ENCODE measurements at regions not wholly inside any gene's neighbourhood (a gene's known extent, or its start where the extent isn't known, plus 50 kb on each side); places are given as distances from the start of the nearest gene placed in this dataset.

GRCh38 chr20:11221046-11221445 is 547.2 kb upstream of the JAG1 start:
- no peak overlapping the region for H3K4me2 ChIP-seq (ENCODE audit: low read length, poor library complexity, severe bottlenecking)
- no peak overlapping the region for H2BK5ac ChIP-seq (ENCODE audit: low read depth, low read length, poor library complexity, severe bottlenecking)
- WGBS: 81% methylated on average over 2 of the region's 2 CpGs
- H3K36me3 ChIP-seq (ENCODE audit: control insufficient read depth in 1 of 2, insufficient read depth in 2 of 2, low read depth in 1 of 2, low read length in 2 of 2): no peaks in the 10 kb centered on the region
- no peak overlapping the region for H3K4ac ChIP-seq (ENCODE audit: low read depth in 1 of 2, low read length in 2 of 2)
- no peak overlapping the region for H3K18ac ChIP-seq (ENCODE audit: low read depth in 1 of 2, low read length in 2 of 2)
- H3K9me3 ChIP-seq (ENCODE audit: control insufficient read depth, low read length): no peaks in the 10 kb centered on the region
- H4K91ac ChIP-seq (ENCODE audit: low read length): no peak overlapping the region
- no peak overlapping the region for H3K4me3 ChIP-seq (ENCODE audit: insufficient read depth in 1 of 2, low read depth in 1 of 2, low read length in 2 of 2)
- no peak overlapping the region for H2AFZ ChIP-seq (ENCODE audit: low read depth, low read length)
- H3K4me1 ChIP-seq (ENCODE audit: control insufficient read depth, insufficient read depth, low read depth, low read length): peaks cover 3% of the 10 kb centered on the region
- H3K27me3 ChIP-seq (ENCODE audit: control insufficient read depth in 1 of 2, insufficient read depth in 1 of 2, low read length in 2 of 2): no peaks in the 10 kb centered on the region
- no peak overlapping the region for H3K23ac ChIP-seq (ENCODE audit: low read length in 2 of 2)
- no peak overlapping the region for H3K27ac ChIP-seq (ENCODE audit: low read length, poor library complexity, severe bottlenecking)
- H3K79me1 ChIP-seq (replicated peaks; ENCODE audit: low read length, poor library complexity, severe bottlenecking): no peaks in the 10 kb centered on the region
- no peak for DNase-seq
- H2BK120ac ChIP-seq (ENCODE audit: low read depth, low read length): no peak overlapping the region
- no peak overlapping the region for H2BK12ac ChIP-seq (ENCODE audit: low read length in 2 of 2)
- H3K14ac ChIP-seq (ENCODE audit: low read length in 2 of 2): no peak overlapping the region
- no peak overlapping the region for H4K8ac ChIP-seq (ENCODE audit: low read length)
- H3K9ac ChIP-seq (ENCODE audit: low read length): no peak overlapping the region
- no peak overlapping the region for H2AK5ac ChIP-seq (ENCODE audit: low read length, severe bottlenecking)
- H2BK15ac ChIP-seq (ENCODE audit: low read depth, poor library complexity, severe bottlenecking): no peak overlapping the region

GRCh38 chr20:11222243-11222642 is 548.4 kb upstream of the JAG1 start:
- H2AK5ac ChIP-seq (ENCODE audit: low read length, severe bottlenecking): no peak overlapping the region
- WGBS: 83% methylated on average over 1 of the region's 1 CpG
- H2BK12ac ChIP-seq (ENCODE audit: low read length in 2 of 2): no peak overlapping the region
- H2BK5ac ChIP-seq (ENCODE audit: low read depth, low read length, poor library complexity, severe bottlenecking): no peak overlapping the region
- no peak overlapping the region for H3K14ac ChIP-seq (ENCODE audit: low read length in 2 of 2)
- no peaks in the 10 kb centered on the region for H3K79me1 ChIP-seq (replicated peaks; ENCODE audit: low read length, poor library complexity, severe bottlenecking)
- no peak overlapping the region for H3K23ac ChIP-seq (ENCODE audit: low read length in 2 of 2)
- no peak overlapping the region for H4K8ac ChIP-seq (ENCODE audit: low read length)
- H3K9ac ChIP-seq (ENCODE audit: low read length): no peak overlapping the region
- no peak overlapping the region for H3K4ac ChIP-seq (ENCODE audit: low read depth in 1 of 2, low read length in 2 of 2)
- H4K91ac ChIP-seq (ENCODE audit: low read length): no peak overlapping the region
- H2BK15ac ChIP-seq (ENCODE audit: low read depth, poor library complexity, severe bottlenecking): no peak overlapping the region
- no peaks in the 10 kb centered on the region for H3K4me1 ChIP-seq (ENCODE audit: control insufficient read depth, insufficient read depth, low read depth, low read length)
- H3K9me3 ChIP-seq (ENCODE audit: control insufficient read depth, low read length): no peaks in the 10 kb centered on the region
- no peak overlapping the region for H3K18ac ChIP-seq (ENCODE audit: low read depth in 1 of 2, low read length in 2 of 2)
- no peak overlapping the region for H3K4me3 ChIP-seq (ENCODE audit: insufficient read depth in 1 of 2, low read depth in 1 of 2, low read length in 2 of 2)
- H3K4me2 ChIP-seq (ENCODE audit: low read length, poor library complexity, severe bottlenecking): no peak overlapping the region
- H2AFZ ChIP-seq (ENCODE audit: low read depth, low read length): no peak overlapping the region
- DNase-seq: no peak
- no peak overlapping the region for H3K27ac ChIP-seq (ENCODE audit: low read length, poor library complexity, severe bottlenecking)
- H3K36me3 ChIP-seq (ENCODE audit: control insufficient read depth in 1 of 2, insufficient read depth in 2 of 2, low read depth in 1 of 2, low read length in 2 of 2): no peaks in the 10 kb centered on the region
- no peak overlapping the region for H2BK120ac ChIP-seq (ENCODE audit: low read depth, low read length)
- no peaks in the 10 kb centered on the region for H3K27me3 ChIP-seq (ENCODE audit: control insufficient read depth in 1 of 2, insufficient read depth in 1 of 2, low read length in 2 of 2)

- Histone ChIP-seq H3K79me1 (replicated peaks; ENCODE audit: low read length, poor library complexity, severe bottlenecking) (no peaks in the 10 kb centered on the region), H2BK12ac (ENCODE audit: low read length in 2 of 2) (no peak overlapping the region), H3K4me1 (ENCODE audit: control insufficient read depth, insufficient read depth, low read depth, low read length) (peaks cover 3% of the 10 kb centered on the region), H3K9ac (ENCODE audit: low read length) (no peak overlapping the region), H3K4me3 (ENCODE audit: insufficient read depth in 1 of 2, low read depth in 1 of 2, low read length in 2 of 2) (no peak overlapping the region), H3K18ac (ENCODE audit: low read depth in 1 of 2, low read length in 2 of 2) (no peak overlapping the region), H3K4ac (ENCODE audit: low read depth in 1 of 2, low read length in 2 of 2) (no peak overlapping the region), H3K4me2 (ENCODE audit: low read length, poor library complexity, severe bottlenecking) (no peak overlapping the region), H2BK5ac (ENCODE audit: low read depth, low read length, poor library complexity, severe bottlenecking) (no peak overlapping the region), H2AK5ac (ENCODE audit: low read length, severe bottlenecking) (no peak overlapping the region), H2BK120ac (ENCODE audit: low read depth, low read length) (no peak overlapping the region), H3K36me3 (ENCODE audit: control insufficient read depth in 1 of 2, insufficient read depth in 2 of 2, low read depth in 1 of 2, low read length in 2 of 2) (no peaks in the 10 kb centered on the region), H4K8ac (ENCODE audit: low read length) (no peak overlapping the region), H3K14ac (ENCODE audit: low read length in 2 of 2) (no peak overlapping the region), H3K27ac (ENCODE audit: low read length, poor library complexity, severe bottlenecking) (no peak overlapping the region), H4K91ac (ENCODE audit: low read length) (no peak overlapping the region), H2AFZ (ENCODE audit: low read depth, low read length) (no peak overlapping the region), H3K23ac (ENCODE audit: low read length in 2 of 2) (no peak overlapping the region), H3K9me3 (ENCODE audit: control insufficient read depth, low read length) (no peaks in the 10 kb centered on the region), H2BK15ac (ENCODE audit: low read depth, poor library complexity, severe bottlenecking) (no peak overlapping the region), H3K27me3 (ENCODE audit: control insufficient read depth in 1 of 2, insufficient read depth in 1 of 2, low read length in 2 of 2) (no peaks in the 10 kb centered on the region)
- 97% methylated on average over 3 of the region's 3 CpGs for WGBS
- DNase-seq: no peak
Measured at GRCh38 chr20:11227602-11228001, 553.8 kb upstream of the JAG1 start.

- no peak overlapping the region for H2BK15ac ChIP-seq (ENCODE audit: low read depth, poor library complexity, severe bottlenecking)
- no peak overlapping the region for H4K91ac ChIP-seq (ENCODE audit: low read length)
- no peak overlapping the region for H2BK120ac ChIP-seq (ENCODE audit: low read depth, low read length)
- no peaks in the 10 kb centered on the region for H3K27me3 ChIP-seq (ENCODE audit: control insufficient read depth in 1 of 2, insufficient read depth in 1 of 2, low read length in 2 of 2)
- H2AFZ ChIP-seq (ENCODE audit: low read depth, low read length): no peak overlapping the region
- no peak overlapping the region for H2BK12ac ChIP-seq (ENCODE audit: low read length in 2 of 2)
- H3K79me1 ChIP-seq (replicated peaks; ENCODE audit: low read length, poor library complexity, severe bottlenecking): no peaks in the 10 kb centered on the region
- no peak overlapping the region for H3K14ac ChIP-seq (ENCODE audit: low read length in 2 of 2)
- no peaks in the 10 kb centered on the region for H3K9me3 ChIP-seq (ENCODE audit: control insufficient read depth, low read length)
- no peak overlapping the region for H3K4me2 ChIP-seq (ENCODE audit: low read length, poor library complexity, severe bottlenecking)
- H3K4me1 ChIP-seq (ENCODE audit: control insufficient read depth, insufficient read depth, low read depth, low read length): peaks cover 3% of the 10 kb centered on the region
- no peak overlapping the region for H4K8ac ChIP-seq (ENCODE audit: low read length)
- H3K23ac ChIP-seq (ENCODE audit: low read length in 2 of 2): no peak overlapping the region
- no peaks in the 10 kb centered on the region for H3K36me3 ChIP-seq (ENCODE audit: control insufficient read depth in 1 of 2, insufficient read depth in 2 of 2, low read depth in 1 of 2, low read length in 2 of 2)
- peak overlapping the region; percentile 28 for H3K27ac ChIP-seq (ENCODE audit: low read length, poor library complexity, severe bottlenecking)
- no peak overlapping the region for H3K4ac ChIP-seq (ENCODE audit: low read depth in 1 of 2, low read length in 2 of 2)
- no peak overlapping the region for H2AK5ac ChIP-seq (ENCODE audit: low read length, severe bottlenecking)
- peak; percentile 81 for DNase-seq
- H3K4me3 ChIP-seq (ENCODE audit: insufficient read depth in 1 of 2, low read depth in 1 of 2, low read length in 2 of 2): peak overlapping the region in 1 of 2 experiments; percentile 46
- H3K18ac ChIP-seq (ENCODE audit: low read depth in 1 of 2, low read length in 2 of 2): no peak overlapping the region
- 4% methylated on average over 1 of the region's 3 CpGs for WGBS
- H3K9ac ChIP-seq (ENCODE audit: low read length): peak overlapping the region; percentile 30
- H2BK5ac ChIP-seq (ENCODE audit: low read depth, low read length, poor library complexity, severe bottlenecking): no peak overlapping the region
Measured at GRCh38 chr20:11229772-11230171, 556.0 kb upstream of the JAG1 start.

All from mesenchymal stem cell (in vitro differentiated cells and primary cell).